Head of caudate nucleus (tissue), 42 donors: ENCODE measurements at regions not wholly inside any gene's neighbourhood (a gene's known extent, or its start where the extent isn't known, plus 50 kb on each side); places are given as distances from the start of the nearest gene placed in this dataset.

Experiments
- DNase-seq, 42 donors: peaks; one replicate each; pipeline versions ENCODE4 v3.0.0 to v3.0.0-alpha.2; 2020 to 2021; ENCODE audit warnings: mixed read lengths in 7 of 42
- intact Hi-C: fragments of 100-400 bp; cut with DNase I; formaldehyde crosslinking; loops from one replicate; pipeline ENCODE4 v1.15.0; 2022

DNA sequence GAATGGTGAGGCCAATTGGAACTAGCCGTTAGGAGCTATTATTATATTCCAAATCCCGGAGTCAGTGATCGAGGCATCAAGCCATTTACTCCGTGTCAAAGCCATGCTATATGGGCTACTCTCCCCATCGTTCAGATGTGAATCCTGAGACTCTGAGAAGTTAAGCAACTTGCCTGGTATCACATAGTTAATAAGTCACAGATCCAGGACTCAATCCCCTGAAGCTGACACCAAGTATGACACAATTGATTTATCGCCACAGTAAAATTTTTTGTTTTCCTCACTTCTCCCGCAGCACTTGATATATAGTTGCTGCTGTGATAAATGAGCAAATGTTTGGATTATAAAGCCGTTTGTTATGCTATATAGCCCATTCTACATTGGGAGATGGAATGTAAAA, 50.8 kb upstream of the TSHZ2 start:
- intact Hi-C loops = no loop called here
- DNase-seq = no peak

DNA sequence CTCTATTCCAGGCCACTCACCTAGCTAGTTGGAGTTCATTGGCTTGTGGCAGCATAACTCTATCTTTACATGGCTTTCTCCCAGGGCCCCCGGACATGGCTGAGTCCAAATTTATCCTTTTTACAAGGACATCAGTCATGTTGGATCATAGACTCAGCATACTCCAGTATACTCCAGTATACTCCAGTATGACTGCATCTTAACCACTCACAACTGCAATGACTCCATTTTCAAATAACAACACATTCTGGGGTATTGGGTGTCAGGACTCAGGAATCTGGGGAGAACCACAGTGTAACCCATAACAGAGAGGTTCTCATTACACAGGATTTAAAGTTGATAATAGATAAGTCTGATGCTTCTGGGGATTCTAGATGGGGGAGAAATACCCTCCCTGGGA, 53.8 kb upstream of the TSHZ2 start:
- intact Hi-C loops = no loop called here

DNA sequence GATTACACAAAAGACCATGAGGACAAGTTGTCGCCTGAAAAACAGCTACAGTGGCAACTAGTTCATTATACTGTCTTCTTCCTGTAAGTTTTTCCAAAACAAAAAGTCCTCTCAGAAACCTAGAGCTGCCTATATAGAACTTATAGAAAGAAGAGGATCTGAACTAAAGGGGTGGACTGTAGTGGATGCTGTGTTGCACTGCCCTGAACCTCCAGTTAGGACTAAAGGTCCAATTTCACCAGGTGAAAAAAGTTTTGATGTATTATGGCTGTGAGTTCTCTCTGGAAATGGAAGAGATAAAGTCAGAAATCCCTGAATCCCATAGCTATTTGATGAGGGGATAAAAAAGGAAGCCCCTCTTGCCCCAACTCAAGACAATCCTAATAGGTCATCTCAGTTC, 56.6 kb upstream of the TSHZ2 start:
- intact Hi-C loops = no loop called here
- DNase-seq = no peak

More for the DNA sequence above, 53.8 kb upstream of the TSHZ2 start:
- no peak for DNase-seq

DNA sequence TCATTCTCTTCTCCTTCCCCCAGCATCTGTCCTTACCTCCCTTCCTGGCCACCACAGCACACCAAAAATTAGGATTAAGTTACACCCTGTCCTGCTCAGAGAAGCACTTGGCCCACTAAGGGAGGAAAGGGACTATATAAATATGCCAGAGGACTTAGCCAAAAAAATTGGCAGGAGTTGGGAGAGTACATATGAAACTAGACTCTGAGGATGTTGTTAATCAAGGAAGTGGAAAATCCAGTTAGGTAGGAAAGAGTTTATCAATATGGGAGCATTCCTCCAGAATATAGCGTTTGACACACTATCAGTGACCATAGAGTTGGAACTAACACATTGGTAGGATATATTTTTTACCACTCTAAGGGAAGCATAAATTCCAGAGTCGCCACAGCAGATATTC, 57.3 kb upstream of the TSHZ2 start:
- intact Hi-C loops = no loop called here
- no peak for DNase-seq

DNA sequence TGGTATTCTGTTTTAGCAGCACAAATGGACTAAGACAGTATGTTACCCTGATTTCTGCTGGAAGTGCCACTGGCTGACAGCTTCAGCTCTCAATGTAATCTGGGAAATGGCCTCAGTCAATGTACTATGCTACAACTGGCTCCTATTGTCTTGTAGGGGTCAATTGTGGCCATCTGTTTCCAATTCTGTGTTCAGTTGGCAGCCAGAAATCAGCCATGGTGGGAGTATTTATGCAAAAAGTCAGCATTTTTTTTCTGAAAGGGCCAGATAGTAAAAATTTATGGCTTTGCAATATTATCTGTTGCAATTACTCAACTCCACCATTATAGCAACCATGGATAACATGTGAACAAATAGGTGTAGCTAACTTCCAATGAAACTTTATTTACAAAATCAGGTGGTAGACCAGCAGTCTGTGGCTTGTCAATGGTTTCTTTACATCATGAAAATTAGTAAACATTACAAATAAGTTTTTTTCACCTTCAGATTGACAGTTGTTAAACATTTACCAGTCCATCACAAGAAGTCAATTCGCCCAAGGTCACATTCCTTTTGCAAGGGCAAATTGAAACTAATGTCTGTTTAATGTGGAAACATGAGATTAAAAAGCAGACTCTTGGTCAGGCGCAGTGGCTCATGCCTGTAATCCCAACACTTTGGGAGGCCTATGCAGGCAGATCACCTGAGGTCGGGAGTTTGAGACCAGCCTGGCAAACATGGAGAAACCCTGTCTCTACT, 58.3 kb upstream of the TSHZ2 start:
- intact Hi-C loops = no loop called here

DNA sequence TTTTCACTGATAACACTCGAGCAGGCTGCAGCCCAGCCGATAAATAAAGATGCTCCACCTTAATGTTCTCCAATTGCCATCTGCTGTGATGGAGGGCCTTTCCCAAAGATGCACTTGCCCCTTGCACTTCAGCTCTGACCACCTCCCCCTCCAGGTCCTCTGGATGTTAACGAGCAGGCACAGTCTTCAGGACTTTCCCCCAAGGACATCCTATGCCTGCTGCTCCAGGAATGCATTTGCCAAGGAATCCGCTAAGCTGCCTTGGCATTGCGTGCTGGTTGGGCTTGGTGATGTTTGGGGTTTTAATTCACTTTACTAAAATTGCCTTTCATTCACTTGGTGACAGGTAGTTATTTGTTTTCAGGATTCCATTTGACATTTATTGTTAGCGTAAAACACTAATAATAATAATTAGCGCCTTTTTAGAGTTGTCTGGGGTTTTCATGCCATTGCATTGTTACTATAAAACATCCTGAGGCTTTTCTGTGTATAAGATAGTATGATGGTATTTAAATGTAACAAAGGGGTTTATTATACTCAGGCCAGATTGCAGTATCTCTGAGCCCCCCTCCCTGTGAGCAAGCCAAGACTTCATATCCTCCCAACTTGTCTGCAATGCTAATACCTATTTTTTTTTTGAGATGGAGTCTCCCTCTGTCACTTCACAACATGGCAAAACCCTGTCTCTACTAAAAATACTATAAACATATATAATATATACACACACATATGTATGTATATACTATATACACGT, 66.7 kb upstream of the TSHZ2 start:
- no peak for DNase-seq
- intact Hi-C loops = no loop called here

More for the DNA sequence above, 58.3 kb upstream of the TSHZ2 start:
- no peak for DNase-seq

DNA sequence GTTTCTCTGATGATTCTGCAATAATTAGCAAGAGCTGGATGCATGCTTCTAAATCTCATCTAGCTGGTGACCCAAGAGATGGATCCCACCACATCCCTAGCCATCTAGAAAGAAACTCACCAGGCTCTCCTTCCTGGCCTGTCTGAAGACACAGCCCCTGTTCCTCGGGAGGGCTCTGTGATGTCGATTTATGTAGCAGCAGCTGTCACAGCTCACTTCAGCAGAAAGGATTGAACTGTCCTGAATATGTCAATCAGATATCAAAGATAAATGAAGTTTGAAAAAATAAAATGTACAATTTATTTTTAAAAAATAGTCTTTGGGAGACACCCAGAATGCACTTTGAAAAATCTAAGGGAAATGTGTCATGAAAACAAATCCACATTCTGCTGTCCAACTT, 67.3 kb upstream of the TSHZ2 start:
- intact Hi-C loops = no loop called here
- DNase-seq = no peak

DNA sequence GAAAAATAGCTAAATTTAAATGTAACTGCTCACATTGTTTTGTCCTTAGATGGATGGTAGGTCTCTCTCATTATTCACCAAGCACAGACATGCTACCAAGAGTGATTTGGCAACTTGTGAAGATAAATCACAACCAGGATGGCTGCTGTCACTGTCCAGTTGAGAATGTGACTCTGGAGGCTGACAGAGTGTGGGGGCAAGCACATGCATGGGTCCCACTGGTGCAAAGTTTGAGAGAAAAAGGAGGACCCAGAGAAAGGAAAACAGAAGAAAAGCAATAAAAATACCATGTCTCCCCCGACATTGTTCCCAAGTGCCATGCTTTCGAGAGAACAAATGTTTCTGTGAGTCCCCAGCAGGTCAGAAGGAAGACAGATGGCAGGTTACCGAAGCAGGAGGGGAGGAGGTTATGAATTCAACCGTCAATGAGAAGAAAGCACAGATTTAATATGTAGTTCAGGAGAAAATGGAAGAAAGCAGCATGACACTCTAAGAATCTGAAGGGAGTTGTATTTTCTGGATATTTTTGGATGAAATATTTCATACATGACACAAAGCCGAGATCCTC, 73.0 kb upstream of the TSHZ2 start:
- intact Hi-C loops = no loop called here
- no peak for DNase-seq

DNA sequence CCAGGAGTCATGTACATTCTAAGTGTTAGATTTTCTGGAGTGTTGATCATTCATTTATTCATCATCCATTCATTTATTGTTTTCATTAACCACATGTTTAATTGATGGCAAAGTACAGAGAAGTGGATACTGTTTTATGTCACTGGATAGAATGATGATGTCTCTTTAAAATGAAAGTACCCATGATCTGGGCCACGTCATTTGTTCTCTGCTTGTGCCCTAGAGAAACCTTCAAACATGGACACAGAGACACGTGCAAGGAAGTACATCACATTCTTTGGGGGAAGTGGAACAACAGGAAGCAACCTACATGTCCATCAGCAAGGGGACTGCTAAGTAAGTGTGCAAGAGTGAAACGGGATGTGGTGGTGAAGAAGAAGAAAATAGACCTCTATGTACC, 75.8 kb upstream of the TSHZ2 start:
- intact Hi-C loops = no loop called here
- no peak for DNase-seq

DNA sequence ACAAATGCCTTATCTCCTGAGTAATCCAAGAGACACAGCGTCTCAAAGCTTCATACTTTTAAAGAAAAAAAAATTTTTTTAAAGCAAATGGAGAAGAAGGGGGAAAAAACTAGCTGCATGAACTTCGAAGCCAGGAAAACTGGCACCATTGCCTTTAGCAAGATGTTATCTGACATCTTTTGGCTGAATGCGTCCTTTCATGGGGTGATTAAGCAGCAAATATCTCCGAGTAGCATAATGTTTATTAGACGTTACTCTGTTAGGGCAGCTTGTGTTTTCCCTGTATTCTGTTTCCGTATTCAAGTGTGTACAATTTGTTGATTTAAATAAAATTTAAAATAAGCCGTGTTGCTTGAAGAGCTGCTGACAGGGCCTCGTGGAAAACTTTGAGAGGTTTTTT, 76.5 kb upstream of the TSHZ2 start:
- intact Hi-C loops = no loop called here

DNA sequence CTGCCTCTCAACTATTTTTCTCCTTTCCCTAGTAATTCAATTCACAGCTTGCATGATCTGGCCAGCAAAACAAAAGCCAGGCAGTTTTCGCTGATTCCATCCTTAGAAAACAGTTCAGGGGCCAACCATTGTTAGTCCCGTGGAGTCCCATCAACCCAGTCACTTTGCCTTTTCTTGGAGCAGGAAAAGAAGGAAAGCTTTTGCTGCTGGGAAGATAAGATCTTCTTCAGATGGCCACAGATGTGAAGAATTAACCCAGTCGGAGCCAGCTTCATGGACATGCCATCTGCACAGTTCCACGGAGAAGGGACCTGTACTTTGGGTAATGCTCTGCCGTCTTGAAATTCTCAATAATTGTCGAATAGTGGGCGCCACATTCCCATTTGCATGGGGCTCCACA, 76.9 kb upstream of the TSHZ2 start:
- no peak for DNase-seq
- intact Hi-C loops = no loop called here

More for the DNA sequence above, 76.5 kb upstream of the TSHZ2 start:
- DNase-seq = no peak

DNA sequence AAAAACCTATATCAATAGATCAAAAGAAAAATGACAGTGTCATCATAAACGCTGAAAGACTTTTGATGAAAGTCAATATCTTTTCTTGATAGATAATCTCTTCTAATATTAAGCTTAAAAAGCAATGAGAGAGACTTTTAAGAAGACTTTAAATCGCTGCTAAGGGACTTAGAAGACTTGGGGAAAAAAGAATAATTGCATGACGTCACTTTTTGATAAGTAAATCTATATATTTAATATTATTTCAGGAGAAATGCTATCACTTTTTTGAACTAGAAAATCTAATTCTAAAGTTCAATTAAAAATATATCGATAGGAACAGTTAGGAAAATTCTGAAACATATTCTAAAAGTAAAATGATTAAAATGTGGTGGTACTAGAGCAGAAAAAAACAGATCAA, 78.7 kb upstream of the TSHZ2 start:
- intact Hi-C loops = no loop called here
- no peak for DNase-seq

DNA sequence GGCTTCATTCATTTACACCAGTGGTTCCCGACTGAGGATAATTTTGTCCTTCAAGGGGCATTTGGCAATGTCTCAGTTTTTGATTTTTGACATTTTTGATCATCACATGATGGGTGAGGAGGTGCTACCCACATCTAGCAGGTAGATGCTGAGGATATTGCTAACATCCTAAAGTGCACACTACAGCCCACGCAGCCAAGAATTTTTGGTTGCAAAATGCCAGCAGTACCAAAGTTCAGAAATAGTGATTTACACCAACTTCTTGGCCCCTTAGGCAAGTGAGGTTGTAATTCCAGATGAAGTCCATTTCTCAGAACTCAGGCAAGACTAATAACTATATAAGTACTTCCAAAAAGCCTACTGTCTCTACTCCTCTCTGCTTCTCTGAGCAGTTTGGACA, 80.1 kb upstream of the TSHZ2 start:
- DNase-seq = no peak
- intact Hi-C loops = no loop called here

DNA sequence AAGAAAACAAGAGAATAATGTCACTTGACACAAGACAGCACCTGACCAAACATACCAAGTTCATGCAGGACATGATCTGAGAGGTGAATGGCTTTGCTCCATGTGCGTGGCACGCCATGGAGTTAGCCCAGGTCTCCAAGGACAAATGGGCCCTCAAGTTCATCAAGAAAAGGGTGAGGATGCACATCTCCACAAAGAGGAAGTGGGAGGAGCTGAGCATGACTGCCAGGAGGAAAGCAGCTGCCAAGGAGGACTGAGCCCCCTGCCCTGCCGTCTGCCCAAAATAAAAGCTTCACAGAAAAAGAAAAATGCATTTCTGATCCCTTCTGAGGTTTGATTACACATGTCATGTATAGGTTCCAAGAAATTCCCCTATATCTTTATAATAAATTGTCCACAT, 82.0 kb upstream of the TSHZ2 start:
- no peak for DNase-seq
- intact Hi-C loops = no loop called here

DNA sequence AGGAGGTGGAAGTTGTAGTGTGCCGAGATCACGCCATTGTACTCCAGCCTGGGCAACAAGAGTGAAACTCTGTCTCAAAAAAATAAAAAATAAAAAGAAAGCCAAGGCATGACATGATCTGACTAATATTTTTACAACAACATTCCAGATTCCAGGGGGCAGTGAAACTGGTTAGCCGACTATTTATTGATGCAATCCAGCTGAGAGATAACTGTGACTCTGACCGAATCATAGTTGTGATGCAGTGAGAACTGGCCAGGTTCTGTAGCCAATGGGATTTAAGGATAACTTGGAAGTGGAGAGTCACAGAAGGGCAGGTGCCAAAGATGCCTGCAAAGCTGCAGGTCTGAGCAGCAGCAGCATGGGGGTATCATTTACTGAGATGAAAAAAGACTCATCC, 82.9 kb upstream of the TSHZ2 start:
- intact Hi-C loops = no loop called here
- no peak for DNase-seq

DNA sequence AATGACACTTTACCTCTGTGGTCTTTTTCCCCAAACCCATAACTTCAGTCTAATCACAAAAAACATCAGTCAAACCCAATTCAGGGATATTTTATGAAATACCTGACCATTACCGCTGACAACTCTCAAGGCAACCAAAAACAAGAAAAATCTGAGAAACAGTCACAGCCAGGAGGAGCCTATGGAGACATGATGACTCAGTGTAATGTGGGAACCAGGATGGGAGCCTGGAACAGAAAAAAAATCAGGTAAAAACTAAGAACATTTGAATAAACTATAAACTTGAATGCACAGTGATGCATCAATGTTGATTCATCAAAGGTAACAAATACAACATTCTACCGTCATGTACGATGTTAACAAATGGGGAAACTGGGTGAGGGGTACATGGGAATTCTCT, 84.1 kb upstream of the TSHZ2 start:
- no peak for DNase-seq
- intact Hi-C loops = no loop called here

DNA sequence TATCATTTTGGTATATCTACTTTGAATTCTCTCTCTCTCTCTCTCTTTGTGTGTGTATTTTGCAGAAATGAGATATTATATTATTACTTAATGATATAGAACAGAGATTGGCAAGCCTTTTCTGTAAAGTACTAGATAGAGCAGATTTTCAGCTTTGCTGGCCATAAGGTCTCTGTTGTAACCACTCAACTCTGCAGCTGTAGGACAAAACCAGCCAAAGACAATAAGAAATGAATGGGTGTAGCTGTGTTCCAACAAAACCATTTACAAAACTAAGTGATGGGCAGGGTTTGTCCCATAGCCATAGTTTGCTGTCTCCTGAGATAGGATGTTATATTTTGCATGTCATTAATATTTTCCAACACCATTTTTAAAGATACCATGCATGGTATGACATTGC, 91.2 kb upstream of the TSHZ2 start:
- DNase-seq = no peak
- intact Hi-C loops = no loop called here

DNA sequence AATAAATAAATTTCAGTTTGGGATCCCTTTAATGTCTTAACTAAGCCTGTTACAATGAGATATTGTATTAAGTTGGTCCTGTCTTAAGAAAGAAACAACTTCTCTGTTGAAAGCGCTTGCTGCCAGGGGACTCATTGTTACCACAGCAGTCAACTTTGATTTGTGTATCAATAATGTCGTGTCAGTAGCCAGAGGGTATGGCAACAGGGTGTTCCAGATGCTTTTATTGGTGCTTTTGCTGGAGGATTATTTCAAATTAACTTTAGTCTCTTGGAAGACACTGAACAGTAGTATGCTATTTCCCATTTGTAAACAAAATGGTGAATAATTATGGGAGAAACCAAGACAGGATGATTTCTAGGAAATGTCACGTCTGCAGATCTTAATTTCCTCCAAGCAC, 91.9 kb upstream of the TSHZ2 start:
- intact Hi-C loops = no loop called here
- DNase-seq = no peak

DNA sequence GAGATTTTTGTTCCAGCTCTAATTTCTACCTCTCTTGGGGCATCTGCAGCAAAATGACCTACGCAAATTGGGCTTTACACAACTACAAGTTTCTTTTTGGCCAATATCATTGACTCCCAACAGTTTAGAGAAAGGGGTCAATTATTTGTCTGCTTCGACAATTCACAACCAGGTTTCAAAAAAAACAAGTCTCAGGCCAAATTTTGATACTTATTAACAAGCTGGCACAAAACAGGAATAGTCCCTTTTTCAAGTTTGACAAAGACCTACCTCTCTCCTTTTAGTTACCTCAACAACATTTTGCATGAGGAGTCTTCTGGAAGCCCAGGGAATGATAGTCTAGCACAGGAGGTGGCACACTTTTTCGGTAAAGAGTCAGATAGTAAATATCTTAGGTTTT, 97.9 kb upstream of the TSHZ2 start:
- no peak for DNase-seq
- intact Hi-C loops = no loop called here

DNA sequence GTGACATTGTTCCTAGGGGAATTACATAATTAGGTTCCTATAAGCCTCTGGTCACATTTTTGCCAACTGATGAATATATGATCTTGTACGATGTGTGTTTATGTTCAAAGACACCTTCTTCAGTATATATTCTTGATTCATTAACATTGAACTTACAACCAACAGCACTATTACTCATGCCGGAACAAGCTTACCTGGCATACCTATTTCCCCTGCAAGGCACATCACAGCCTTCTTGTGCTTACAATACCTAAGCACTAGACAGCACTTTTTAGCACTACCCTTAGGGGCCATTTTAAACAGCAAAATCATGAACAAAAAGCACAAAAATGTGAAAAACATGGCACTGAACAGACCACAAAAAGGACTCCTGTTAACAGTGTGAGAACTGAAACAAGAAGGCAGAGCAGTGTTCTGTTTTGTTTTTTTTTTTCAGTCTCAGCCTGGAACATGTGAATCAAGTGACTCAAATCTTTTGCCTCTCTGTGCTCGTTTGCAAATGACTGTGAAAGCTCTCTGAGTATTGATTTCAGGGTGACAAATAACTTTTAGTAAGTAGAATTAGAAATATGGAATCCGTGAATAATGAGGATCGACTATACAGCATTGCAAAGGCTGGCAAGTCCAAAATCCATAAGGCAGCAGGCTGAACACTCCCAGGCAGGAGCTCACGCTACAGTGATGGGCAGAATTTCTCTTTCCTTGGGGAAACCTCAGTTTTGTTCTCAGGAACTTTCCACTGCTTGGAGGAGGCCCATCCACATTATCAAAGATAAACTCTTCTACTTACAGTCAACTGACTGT, 102.3 kb upstream of the TSHZ2 start:
- DNase-seq = no peak
- intact Hi-C loops = no loop called here
